GM12878 (cell line): ENCODE measurements at regions not wholly inside any gene's neighbourhood (a gene's known extent, or its start where the extent isn't known, plus 50 kb on each side); places are given as distances from the start of the nearest gene placed in this dataset.

Experiments
- CHD2 ChIP-seq: IDR thresholded peaks from 2 replicates; pipeline ENCODE4 v1.6.1; 2011; ENCODE audit warnings: low read depth, low read length, improper control_type of control experiment, borderline replicate concordance
- DPF2 ChIP-seq: fragments of 450-650 bp; IDR thresholded peaks from 2 replicates; pipeline ENCODE4 v1.6.1; 2017; ENCODE audit warnings: mild to moderate bottlenecking
- JUNB ChIP-seq: IDR thresholded peaks from 2 replicates; pipeline ENCODE4 v1.6.1; 2016; ENCODE audit warnings: antibody characterized with exemption, mild to moderate bottlenecking
- KAT2A ChIP-seq: conservative IDR thresholded peaks from 2 replicates; pipeline ENCODE4 v1.6.1; 2011; ENCODE audit warnings: low read depth, low read length; ENCODE audit not compliant: control insufficient read depth
- KDM1A ChIP-seq: fragments of 200-600 bp; sonication (generic); IDR thresholded peaks from 2 replicates; pipeline ENCODE4 v1.6.1; 2016; ENCODE audit warnings: borderline replicate concordance
- MTA2 ChIP-seq: fragments of 450-650 bp; IDR thresholded peaks from 2 replicates; pipeline ENCODE4 v1.6.1; 2016; ENCODE audit warnings: low read depth, mild to moderate bottlenecking, moderate library complexity
- NFXL1 ChIP-seq: fragments of 450-650 bp; IDR thresholded peaks from 2 replicates; pipeline ENCODE4 v1.6.1; 2017; ENCODE audit warnings: antibody characterized with exemption, mild to moderate bottlenecking, borderline replicate concordance
- NR2C2 ChIP-seq: IDR thresholded peaks from 2 replicates; pipeline ENCODE4 v1.6.1; 2011; ENCODE audit warnings: borderline replicate concordance, low read depth; ENCODE audit not compliant: control insufficient read depth, insufficient read length
- PRDM15 ChIP-seq: fragments of 450-650 bp; formaldehyde crosslinking; IDR thresholded peaks from 2 replicates; pipeline ENCODE4 v1.4.0; 2020; ENCODE audit warnings: mild to moderate bottlenecking, moderate library complexity
- RAD21 ChIP-seq: IDR thresholded peaks from 2 replicates; pipeline ENCODE4 v1.6.1; 2011; ENCODE audit warnings: mild to moderate bottlenecking, low read depth, low read length, moderate library complexity; ENCODE audit not compliant: insufficient read depth
- ZNF207 ChIP-seq: fragments of 450-650 bp; IDR thresholded peaks from 2 replicates; pipeline ENCODE4 v1.6.1; 2014; ENCODE audit warnings: antibody characterized with exemption, mild to moderate bottlenecking, borderline replicate concordance
- TF ChIP-seq, protein P1 (sequence below): fragments of 450-650 bp; formaldehyde crosslinking; IDR thresholded peaks from 2 replicates; pipeline ENCODE4 v1.4.0; 2022; ENCODE audit warnings: mild to moderate bottlenecking, moderate library complexity

DNA sequence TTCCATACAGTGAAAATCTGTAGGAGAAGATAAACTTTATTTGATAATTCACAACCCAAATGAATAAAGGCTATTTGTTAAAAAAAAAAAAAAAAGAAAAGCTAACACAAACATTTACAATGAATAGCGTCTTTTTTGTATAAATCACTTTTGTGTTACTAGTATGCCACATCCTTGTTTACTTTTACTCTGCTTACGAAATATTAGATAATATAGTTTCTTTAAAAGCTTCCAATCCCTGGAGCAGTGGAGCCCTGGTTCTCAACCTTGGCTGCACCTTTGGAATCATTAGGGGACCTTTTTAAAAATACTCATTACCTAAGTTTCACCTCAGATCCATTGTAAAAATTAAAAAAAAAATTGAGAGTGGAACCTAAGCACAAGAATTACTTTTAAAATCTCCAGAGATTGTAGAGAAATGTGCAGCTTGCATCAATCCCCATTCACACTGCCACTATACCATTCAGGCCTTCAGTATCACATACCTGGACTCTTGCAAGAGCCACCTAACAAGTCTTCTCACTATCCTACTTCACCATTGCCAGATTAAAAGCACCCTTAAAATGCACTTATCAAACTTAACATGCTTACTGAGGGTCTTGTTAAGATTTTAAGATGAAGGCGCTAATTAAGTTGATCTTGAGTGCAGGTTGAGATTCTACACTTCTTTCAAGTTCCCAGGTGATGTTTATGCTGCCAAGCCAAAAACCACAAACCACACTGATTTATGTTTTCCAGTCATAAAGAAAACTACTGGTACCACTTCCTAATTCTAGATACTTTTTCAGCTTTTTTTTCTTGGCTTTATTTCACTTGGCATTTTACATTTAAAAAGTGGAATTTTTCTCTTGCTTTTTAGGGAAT, 59.7 kb upstream of the ZC3H15 start (continued):
- TF ChIP-seq, protein P1, sequence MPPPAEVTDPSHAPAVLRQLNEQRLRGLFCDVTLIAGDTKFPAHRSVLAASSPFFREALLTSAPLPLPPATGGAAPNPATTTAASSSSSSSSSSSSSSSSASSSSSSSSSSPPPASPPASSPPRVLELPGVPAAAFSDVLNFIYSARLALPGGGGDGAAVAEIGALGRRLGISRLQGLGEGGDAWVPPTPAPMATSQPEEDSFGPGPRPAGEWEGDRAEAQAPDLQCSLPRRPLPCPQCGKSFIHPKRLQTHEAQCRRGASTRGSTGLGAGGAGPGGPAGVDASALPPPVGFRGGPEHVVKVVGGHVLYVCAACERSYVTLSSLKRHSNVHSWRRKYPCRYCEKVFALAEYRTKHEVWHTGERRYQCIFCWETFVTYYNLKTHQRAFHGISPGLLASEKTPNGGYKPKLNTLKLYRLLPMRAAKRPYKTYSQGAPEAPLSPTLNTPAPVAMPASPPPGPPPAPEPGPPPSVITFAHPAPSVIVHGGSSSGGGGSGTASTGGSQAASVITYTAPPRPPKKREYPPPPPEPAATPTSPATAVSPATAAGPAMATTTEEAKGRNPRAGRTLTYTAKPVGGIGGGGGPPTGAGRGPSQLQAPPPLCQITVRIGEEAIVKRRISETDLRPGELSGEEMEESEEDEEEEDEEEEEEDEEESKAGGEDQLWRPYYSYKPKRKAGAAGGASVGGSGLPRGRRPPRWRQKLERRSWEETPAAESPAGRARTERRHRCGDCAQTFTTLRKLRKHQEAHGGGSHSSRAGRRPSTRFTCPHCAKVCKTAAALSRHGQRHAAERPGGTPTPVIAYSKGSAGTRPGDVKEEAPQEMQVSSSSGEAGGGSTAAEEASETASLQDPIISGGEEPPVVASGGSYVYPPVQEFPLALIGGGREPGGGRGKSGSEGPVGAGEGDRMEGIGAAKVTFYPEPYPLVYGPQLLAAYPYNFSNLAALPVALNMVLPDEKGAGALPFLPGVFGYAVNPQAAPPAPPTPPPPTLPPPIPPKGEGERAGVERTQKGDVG = no peak
- TF ChIP-seq DPF2 (peak; percentile 95), KDM1A (no peak), NFXL1 (no peak), JUNB (peak; percentile 88), MTA2 (peak; percentile 92), RAD21 (no peak), CHD2 (no peak), KAT2A (no peak), ZNF207 (no peak), NR2C2 (no peak), PRDM15 (CRISPR knock-in tag) (no peak)
